ENCODE measurements at regions not wholly inside any gene's neighbourhood (a gene's known extent, or its start where the extent isn't known, plus 50 kb on each side); places are given as distances from the start of the nearest gene placed in this dataset.

- TF ChIP-seq CTCF (conservative IDR thresholded peaks at IDR 0.05) = no peak
- no peak overlapping the region for H3K27ac ChIP-seq
These were observed 57.2 kb upstream of the ARHGAP18 start for GRCh38 chr6:129766959-129767728.

DNA sequence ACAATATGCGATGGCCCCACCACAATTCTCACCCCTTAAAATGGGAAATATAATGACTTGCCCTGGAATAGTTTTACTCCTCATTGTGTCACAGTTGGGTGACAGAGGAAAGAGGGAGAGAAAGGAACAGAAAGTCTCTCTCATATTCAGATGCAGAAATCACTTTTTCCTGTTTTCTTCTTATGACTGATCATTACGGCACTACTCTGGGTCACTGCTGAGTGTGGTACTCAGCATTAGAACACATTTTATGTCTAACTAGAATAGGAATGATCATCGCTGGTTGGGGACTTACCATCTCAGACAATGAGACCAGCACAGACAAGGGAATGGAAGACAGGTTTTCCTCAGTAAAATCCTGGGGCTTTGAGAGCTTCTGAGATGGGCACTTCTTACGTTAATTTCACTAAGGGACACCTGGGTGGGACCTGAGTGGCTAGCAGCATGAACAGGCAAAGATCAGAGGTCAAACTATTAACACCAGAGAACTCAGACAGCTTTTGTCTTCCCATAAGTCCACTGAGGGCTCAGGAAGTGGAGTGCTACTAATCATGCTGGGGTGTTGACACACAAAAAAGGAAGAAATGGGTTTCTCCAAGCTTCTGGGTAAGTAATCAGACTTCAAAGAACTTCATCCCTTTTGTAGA lies 54.9 kb upstream of the ARHGAP18 start:
- H3K27ac ChIP-seq = no peak overlapping the region
- TF ChIP-seq CTCF (conservative IDR thresholded peaks at IDR 0.05) = no peak

DNA sequence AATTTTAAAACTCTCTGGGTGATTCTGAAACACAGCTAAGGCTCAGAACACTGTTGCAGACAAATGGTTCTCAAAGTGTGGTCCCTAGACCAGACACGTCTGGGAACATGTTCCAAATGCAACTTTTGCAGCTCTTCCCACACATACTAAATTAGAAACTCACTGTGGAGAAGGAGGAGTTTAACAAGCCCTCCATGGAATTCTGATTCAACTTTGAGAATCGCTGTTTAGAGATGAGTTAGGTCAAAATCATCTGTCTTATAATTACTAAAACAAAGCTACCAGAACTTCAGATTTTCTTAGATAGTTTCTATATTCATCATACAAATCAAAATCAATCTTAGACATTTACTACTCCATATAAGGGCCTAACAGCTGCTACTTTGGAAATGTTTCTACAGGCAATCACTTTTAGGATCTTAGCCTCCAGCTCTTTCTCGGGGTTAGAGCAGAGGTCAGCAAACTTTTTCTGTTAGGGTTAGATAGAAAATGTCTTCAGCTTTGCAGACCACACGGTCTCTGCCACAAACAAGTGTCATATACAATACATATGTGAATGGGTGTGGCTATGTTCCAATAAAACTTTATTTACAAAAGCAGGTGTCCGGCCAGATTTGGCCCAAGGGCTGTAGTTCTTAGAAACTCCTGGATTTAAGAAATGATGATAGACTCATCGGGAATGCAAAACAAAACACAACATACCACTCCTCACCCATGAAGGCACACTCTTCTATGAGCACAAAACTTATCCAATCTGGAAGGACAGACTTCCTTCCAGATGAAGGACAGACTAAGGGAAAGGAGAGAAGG lies 50.0 kb upstream of the ARHGAP18 start:
- H3K27ac ChIP-seq = no peak overlapping the region
- TF ChIP-seq CTCF (conservative IDR thresholded peaks at IDR 0.05) = no peak
